ENCODE measurements at regions not wholly inside any gene's neighbourhood (a gene's known extent, or its start where the extent isn't known, plus 50 kb on each side); places are given as distances from the start of the nearest gene placed in this dataset.
A peak's percentile ranks its signal among the peaks of the same experiment; 100 is the strongest.

- Histone ChIP-seq H3K9me3 (peaks cover 0 to 29% (median 16%) of the 10 kb centered on the region in 4 donors), H3K4me3 (no peak overlapping the region), H3K27me3 (peaks cover 0 to 31% (median 0%) of the 10 kb centered on the region in 4 donors), H3K27ac (replicated peaks in 1 of 4) (no peak overlapping the region), H3K36me3 (no peaks in the 10 kb centered on the region), H3K4me1 (no peaks in the 10 kb centered on the region)
- peak; percentile 87 for DNase-seq (ENCODE audit: extremely low spot score)
- TF ChIP-seq POLR2A (IDR thresholded peaks at IDR 0.05; ENCODE audit: low read depth) (no peak), CTCF (IDR thresholded peaks at IDR 0.05) (no peak), EP300 (IDR thresholded peaks at IDR 0.05) (no peak), POLR2AphosphoS5 (IDR thresholded peaks at IDR 0.05) (no peak)
- 70% methylated on average over 4 of the region's 4 CpGs for WGBS
- intact Hi-C loops (cut with DNase I), result no loop called here
Observed at GRCh38 chr10:131641898-131642297, 258.9 kb upstream of the PPP2R2D start.

- peaks cover 0 to 25% (median 0%) of the 10 kb centered on the region in 4 donors for H3K27me3 ChIP-seq
- WGBS, result 63% methylated on average over 4 of the region's 4 CpGs
- intact Hi-C loops (cut with DNase I), result no loop called here
- no peak overlapping the region for H3K4me3 ChIP-seq
- DNase-seq (ENCODE audit: extremely low spot score), result peak; percentile 68
- H3K36me3 ChIP-seq, result no peaks in the 10 kb centered on the region
- peaks cover 0 to 29% (median 16%) of the 10 kb centered on the region in 4 donors for H3K9me3 ChIP-seq
- TF ChIP-seq EP300 (IDR thresholded peaks at IDR 0.05) (no peak), POLR2AphosphoS5 (IDR thresholded peaks at IDR 0.05) (no peak), POLR2A (IDR thresholded peaks at IDR 0.05; ENCODE audit: low read depth) (no peak), CTCF (IDR thresholded peaks at IDR 0.05) (no peak)
- no peaks in the 10 kb centered on the region for H3K4me1 ChIP-seq
- no peak overlapping the region for H3K27ac ChIP-seq (replicated peaks in 1 of 4)
Observed at GRCh38 chr10:131642966-131643365, 257.8 kb upstream of the PPP2R2D start.

GRCh38 chr10:131644289-131644688 is 256.5 kb upstream of the PPP2R2D start:
- peak overlapping the region in 1 of 4 donors; percentile 23 for H3K4me3 ChIP-seq

GRCh38 chr10:131644864-131645658 is 255.7 kb upstream of the PPP2R2D start:
- H3K36me3 ChIP-seq, result no peaks in the 10 kb centered on the region
- no peak overlapping the region for H3K4me3 ChIP-seq
- intact Hi-C loops (cut with DNase I), result no loop called here
- TF ChIP-seq EP300 (IDR thresholded peaks at IDR 0.05), result no peak
- no peak for TF ChIP-seq POLR2A (IDR thresholded peaks at IDR 0.05; ENCODE audit: low read depth)
- no peak for TF ChIP-seq POLR2AphosphoS5 (IDR thresholded peaks at IDR 0.05)
- TF ChIP-seq CTCF (IDR thresholded peaks at IDR 0.05), result no peak
- DNase-seq (ENCODE audit: extremely low spot score), result no peak
- WGBS, result 85% methylated on average over 12 of the region's 12 CpGs
- no peak overlapping the region for H3K27ac ChIP-seq (replicated peaks in 1 of 4)
- no peaks in the 10 kb centered on the region for H3K4me1 ChIP-seq
- peaks cover 0 to 26% (median 0%) of the 10 kb centered on the region in 4 donors for H3K27me3 ChIP-seq
- peaks cover 0 to 11% (median 6%) of the 10 kb centered on the region in 4 donors for H3K9me3 ChIP-seq

More at GRCh38 chr10:131644289-131644688, 256.5 kb upstream of the PPP2R2D start:
- no peaks in the 10 kb centered on the region for H3K36me3 ChIP-seq
- WGBS, result 54% methylated on average over 14 of the region's 14 CpGs
- no peak for TF ChIP-seq CTCF (IDR thresholded peaks at IDR 0.05)
- peaks cover 0 to 19% (median 11%) of the 10 kb centered on the region in 4 donors for H3K9me3 ChIP-seq
- no peak overlapping the region for H3K27ac ChIP-seq (replicated peaks in 1 of 4)
- H3K4me1 ChIP-seq, result no peaks in the 10 kb centered on the region
- H3K27me3 ChIP-seq, result peaks cover 0 to 23% (median 0%) of the 10 kb centered on the region in 4 donors
- intact Hi-C loops (cut with DNase I), result no loop called here
- no peak for DNase-seq (ENCODE audit: extremely low spot score)
